HCT116 (cell line): ENCODE measurements at regions not wholly inside any gene's neighbourhood (a gene's known extent, or its start where the extent isn't known, plus 50 kb on each side); places are given as distances from the start of the nearest gene placed in this dataset.
"Not testable (repeated sequence)": the region's sequence is repeated elsewhere in the genome, so short reads cannot be mapped to it uniquely, and the experiment has no call there.

ENCODE experiments used
- ATAC-seq: fragments of 200-7000 bp; cut with Tn5 transposase; 2 replicates; pipeline ENCODE4 v1.9.1; 2020; ENCODE audit warnings: mild to moderate bottlenecking, moderate library complexity
- BruUV-seq: library from RNA; stranded (reverse); fragments of 400-500 nt; replicated peaks from 2 replicates; lab custom pipeline; 2021; lab: Mats Ljungman, UMichigan
- CTCF ChIA-PET: fragments of 300-600 bp; sonication (Branson Sonifier 250); formaldehyde crosslinking; loops from one replicate; lab custom pipeline; 2021; ENCODE audit warnings: antibody characterized with exemption; lab: Charles Lee
- POLR2A ChIA-PET: fragments of 300-600, 350-600 bp; sonication (Branson Sonifier 250); formaldehyde crosslinking; loops from one replicate; lab custom pipeline; 2021; ENCODE audit warnings: antibody characterized with exemption; lab: Charles Lee
- RAD21 ChIA-PET, 2 experiments: fragments of 300-600 bp; sonication (Branson Sonifier 250); formaldehyde crosslinking; loops; one replicate each; lab custom pipeline; 2023; ENCODE audit warnings: low total read pairs in 2 of 2; ENCODE audit not compliant: uncharacterized antibody in 2 of 2, unreplicated experiment in 2 of 2, low non-redundant PET in 1 of 2; lab: Charles Lee
- DNase-seq: peaks from one replicate; pipeline ENCODE4 v3.0.0-alpha.2; 2010; ENCODE audit warnings: low read depth, low spot score
- H2AFZ ChIP-seq: fragments of 200-600 bp; shearing (Covaris generic), sonication (generic); 2 replicates; pipeline ENCODE4 v1.6.1; 2017; ENCODE audit warnings: low read depth, mixed run types, mixed read lengths, antibody characterized with exemption, low read length; ENCODE audit not compliant: poor library complexity, severe bottlenecking
- H3K27ac ChIP-seq: 2 replicates; pipeline ENCODE4 v1.5.1; 2012; ENCODE audit warnings: low read depth, low read length
- H3K27me3 ChIP-seq: fragments of 200-600 bp; sonication (generic); 2 replicates; pipeline ENCODE4 v1.6.1; 2016; ENCODE audit warnings: mixed run types, low read length, mixed read lengths; ENCODE audit not compliant: insufficient read depth
- H3K36me3 ChIP-seq, 2 experiments: fragments of 200-500 bp in 1 of 2; fragments of 200-600 bp in 1 of 2; sonication (Bioruptor generic) in 1 of 2; sonication (generic) in 1 of 2; 2 replicates each; pipeline versions ENCODE4 v1.5.1 to v1.6.1; 2014 to 2016; ENCODE audit warnings: low read length in 2 of 2, inconsistent platforms in 1 of 2, mixed read lengths in 1 of 2, mixed run types in 1 of 2; ENCODE audit not compliant: insufficient read depth in 2 of 2, control insufficient read depth in 1 of 2
- H3K4me1 ChIP-seq, 2 experiments: fragments of 200-600 bp in 1 of 2; sonication (generic) in 1 of 2; 2 replicates each; pipeline versions ENCODE4 v1.5.1 to v1.6.1; 2012 to 2017; ENCODE audit warnings: low read length in 2 of 2, inconsistent platforms in 1 of 2, mild to moderate bottlenecking in 1 of 2, mixed read lengths in 1 of 2, mixed run types in 1 of 2, moderate library complexity in 1 of 2; ENCODE audit not compliant: insufficient read depth in 2 of 2, control insufficient read depth in 1 of 2
- H3K4me2 ChIP-seq: fragments of 200-600 bp; sonication (generic); 2 replicates; pipeline ENCODE4 v1.6.1; 2017; ENCODE audit warnings: mixed run types, low read length, mixed read lengths
- H3K4me3 ChIP-seq, 2 experiments: fragments of 200-600 bp in 1 of 2; sonication (generic) in 1 of 2; replicated peaks in 1 of 2; 2 replicates each; pipeline ENCODE4 v1.5.1; 2011 to 2016; ENCODE audit warnings: low read length in 2 of 2, control low read depth in 1 of 2, low read depth in 1 of 2, mild to moderate bottlenecking in 1 of 2, mixed read lengths in 1 of 2, mixed run types in 1 of 2
- H3K79me2 ChIP-seq: fragments of 200-600 bp; sonication (generic); 2 replicates; pipeline ENCODE4 v1.6.1; 2017; ENCODE audit warnings: mild to moderate bottlenecking, mixed run types, low read length, moderate library complexity, mixed read lengths; ENCODE audit not compliant: insufficient read depth
- H3K9ac ChIP-seq: fragments of 200-600 bp; sonication (generic); 2 replicates; pipeline ENCODE4 v1.6.1; 2016; ENCODE audit warnings: low read length, mixed read lengths
- H3K9me2 ChIP-seq: fragments of 200-600 bp; sonication (generic), shearing (Covaris generic); 2 replicates; pipeline ENCODE4 v1.6.1; 2017; ENCODE audit warnings: mixed run types, mild to moderate bottlenecking, moderate library complexity; ENCODE audit not compliant: insufficient read depth
- H3K9me3 ChIP-seq, 2 experiments: fragments of 200-500 bp in 1 of 2; fragments of 200-600 bp in 1 of 2; sonication (Bioruptor generic) in 1 of 2; sonication (generic) in 1 of 2; 2 replicates each; pipeline ENCODE4 v1.6.1; 2014 to 2017; ENCODE audit warnings: low read length in 2 of 2, mixed read lengths in 2 of 2, inconsistent platforms in 1 of 2, low read depth in 1 of 2, mild to moderate bottlenecking in 1 of 2, mixed run types in 1 of 2, moderate library complexity in 1 of 2; ENCODE audit not compliant: control insufficient read depth in 1 of 2, insufficient read depth in 1 of 2
- H4K20me1 ChIP-seq: fragments of 200-600 bp; sonication (generic), shearing (Covaris generic); 2 replicates; pipeline ENCODE4 v1.6.1; 2017; ENCODE audit warnings: mixed run types, mild to moderate bottlenecking, moderate library complexity; ENCODE audit not compliant: insufficient read depth
- RAD21 ChIP-seq: IDR thresholded peaks from 2 replicates; pipeline ENCODE4 v1.6.1; 2012; ENCODE audit warnings: low read depth, mild to moderate bottlenecking
- intact Hi-C: fragments of 100-400 bp; cut with micrococcal nuclease; formaldehyde crosslinking; loops from 2 replicates; pipeline ENCODE4 v1.10.0; 2022
- TF ChIP-seq, protein P1 (sequence below), 3 experiments: fragments of 200-600 bp in 1 of 3; sonication (generic) in 1 of 3; IDR thresholded peaks in 2 of 3; conservative IDR thresholded peaks in 1 of 3; 2 replicates each; pipeline ENCODE4 v1.5.1; 2012 to 2017; ENCODE audit warnings: low read depth in 2 of 3, low read length in 2 of 3, antibody characterized with exemption in 1 of 3, borderline replicate concordance in 1 of 3, control low read depth in 1 of 3, mild to moderate bottlenecking in 1 of 3, mixed read lengths in 1 of 3, mixed run types in 1 of 3, moderate library complexity in 1 of 3; ENCODE audit not compliant: insufficient read depth in 1 of 3

DNA sequence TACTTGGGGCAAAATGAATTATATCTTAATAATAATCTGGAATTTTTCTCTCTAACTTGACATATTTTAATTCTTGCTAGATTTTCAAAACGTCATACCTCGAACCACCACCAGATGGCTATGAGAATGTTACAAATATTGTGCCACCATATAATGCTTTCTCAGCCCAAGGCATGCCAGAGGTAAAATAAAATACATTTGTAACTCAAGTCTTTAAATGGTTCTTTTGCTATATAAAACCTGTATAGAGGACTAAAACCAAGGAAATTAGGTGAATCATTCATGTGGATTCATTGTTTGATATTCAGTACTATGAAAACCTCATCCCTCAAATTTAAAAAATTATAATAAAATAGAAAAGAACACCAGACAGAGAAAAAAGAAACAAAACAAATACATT lies 72.2 kb upstream of the XKR3 start:
- H3K27me3 ChIP-seq, ATAC-seq, H4K20me1 ChIP-seq, H3K79me2 ChIP-seq, H3K4me2 ChIP-seq, H2AFZ ChIP-seq, RAD21 ChIA-PET, H3K9ac ChIP-seq, CTCF ChIA-PET, DNase-seq, H3K27ac ChIP-seq, POLR2A ChIA-PET, H3K9me2 ChIP-seq, BruUV-seq, H3K4me3 ChIP-seq, H3K9me3 ChIP-seq, H3K36me3 ChIP-seq: not testable (repeated sequence)
- H3K4me1 ChIP-seq = peaks cover 0 to 11% of the 10 kb centered on the region in 2 experiments; a peak in 2 of 4 replicates
- intact Hi-C loops = loop anchor here (10.0 kb wide), 1 partner anchor 123 kb away; no protein-coding TSS in a partner anchor

DNA sequence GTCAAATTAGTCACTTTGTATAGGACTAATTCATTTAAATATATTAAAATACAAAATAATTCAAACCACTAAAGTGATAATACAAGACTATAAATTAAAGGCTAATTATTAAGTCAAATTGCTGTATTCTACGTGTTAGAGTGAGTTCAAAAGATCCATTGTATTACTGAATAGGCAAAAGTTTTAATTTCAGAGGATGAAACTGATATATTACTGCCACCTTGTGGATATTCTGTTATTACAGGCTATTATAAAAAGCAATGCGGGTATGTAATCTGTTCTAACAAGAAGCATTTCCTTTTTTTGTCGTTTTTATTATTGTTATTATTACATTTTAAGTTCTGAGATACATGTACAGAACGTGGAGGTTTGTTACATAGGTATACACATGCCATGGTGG lies 66.7 kb upstream of the XKR3 start:
- intact Hi-C loops = loop anchor here (10.0 kb wide), 1 partner anchor 117 kb away; no protein-coding TSS in a partner anchor
- ATAC-seq, H3K27ac ChIP-seq, H3K79me2 ChIP-seq, POLR2A ChIA-PET, H3K4me2 ChIP-seq, H3K4me1 ChIP-seq, H3K4me3 ChIP-seq, H4K20me1 ChIP-seq, H3K9me2 ChIP-seq, H3K27me3 ChIP-seq, H3K9me3 ChIP-seq, DNase-seq, BruUV-seq, H3K9ac ChIP-seq, H2AFZ ChIP-seq, H3K36me3 ChIP-seq: not testable (repeated sequence)
- RAD21 ChIA-PET = interaction anchor here in 1 of 2 experiments (1.6 kb wide), 1 partner anchor 118 kb away, joined by 5 read pairs; no protein-coding TSS in a partner anchor
- CTCF ChIA-PET = interaction anchor here (1.8 kb wide), 1 partner anchor 117 kb away, joined by 15 read pairs; no protein-coding TSS in a partner anchor
- TF ChIP-seq RAD21 = peak; percentile 11; the same call in 1 of the 2 replicates
- TF ChIP-seq, protein P1, sequence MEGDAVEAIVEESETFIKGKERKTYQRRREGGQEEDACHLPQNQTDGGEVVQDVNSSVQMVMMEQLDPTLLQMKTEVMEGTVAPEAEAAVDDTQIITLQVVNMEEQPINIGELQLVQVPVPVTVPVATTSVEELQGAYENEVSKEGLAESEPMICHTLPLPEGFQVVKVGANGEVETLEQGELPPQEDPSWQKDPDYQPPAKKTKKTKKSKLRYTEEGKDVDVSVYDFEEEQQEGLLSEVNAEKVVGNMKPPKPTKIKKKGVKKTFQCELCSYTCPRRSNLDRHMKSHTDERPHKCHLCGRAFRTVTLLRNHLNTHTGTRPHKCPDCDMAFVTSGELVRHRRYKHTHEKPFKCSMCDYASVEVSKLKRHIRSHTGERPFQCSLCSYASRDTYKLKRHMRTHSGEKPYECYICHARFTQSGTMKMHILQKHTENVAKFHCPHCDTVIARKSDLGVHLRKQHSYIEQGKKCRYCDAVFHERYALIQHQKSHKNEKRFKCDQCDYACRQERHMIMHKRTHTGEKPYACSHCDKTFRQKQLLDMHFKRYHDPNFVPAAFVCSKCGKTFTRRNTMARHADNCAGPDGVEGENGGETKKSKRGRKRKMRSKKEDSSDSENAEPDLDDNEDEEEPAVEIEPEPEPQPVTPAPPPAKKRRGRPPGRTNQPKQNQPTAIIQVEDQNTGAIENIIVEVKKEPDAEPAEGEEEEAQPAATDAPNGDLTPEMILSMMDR (IDR thresholded peaks at IDR 0.05 in 2 of 3, conservative IDR thresholded peaks at IDR 0.05 in 1 of 3; ENCODE audit: borderline replicate concordance in 1 of 3, insufficient read depth in 1 of 3, low read depth in 2 of 3, low read length in 2 of 3) = peak in 1 of 3 experiments; percentile 16; a peak in 1 of 6 replicates

DNA sequence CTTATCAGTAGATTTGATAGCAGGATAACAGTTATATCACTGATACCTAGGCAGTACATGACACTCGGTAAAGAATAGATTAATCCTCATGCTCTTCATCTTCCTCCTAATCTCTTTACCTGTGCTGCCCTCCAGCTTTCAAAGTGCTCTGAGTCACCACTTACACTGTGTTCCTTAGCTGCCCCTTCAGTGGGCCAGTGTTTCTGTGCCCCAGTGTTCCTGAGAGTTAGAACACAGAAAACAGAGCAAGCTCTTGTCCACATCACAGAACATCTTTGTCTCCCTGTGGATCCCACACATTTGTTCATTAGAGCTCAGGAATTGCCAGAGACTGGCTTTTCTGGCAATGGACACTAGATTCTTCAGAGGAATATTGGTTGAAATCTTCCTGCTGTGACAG lies 51.1 kb upstream of the XKR3 start:
- H3K36me3 ChIP-seq, H3K27ac ChIP-seq, H3K4me1 ChIP-seq, RAD21 ChIA-PET, H3K9me3 ChIP-seq, ATAC-seq, H3K9me2 ChIP-seq, POLR2A ChIA-PET, H2AFZ ChIP-seq, H3K4me3 ChIP-seq, H3K4me2 ChIP-seq, BruUV-seq, H3K79me2 ChIP-seq, H3K27me3 ChIP-seq, CTCF ChIA-PET, DNase-seq, intact Hi-C loops, H3K9ac ChIP-seq, H4K20me1 ChIP-seq: not testable (repeated sequence)
